IMR-90 (cell line): ENCODE measurements at regions not wholly inside any gene's neighbourhood (a gene's known extent, or its start where the extent isn't known, plus 50 kb on each side); places are given as distances from the start of the nearest gene placed in this dataset.

ENCODE experiments used
- ATAC-seq: fragments of 200-7000 bp; cut with Tn5 transposase; 2 replicates; pipeline ENCODE4 v1.9.1; 2020; ENCODE audit warnings: low read depth, mild to moderate bottlenecking, moderate library complexity
- BruUV-seq: library from RNA; stranded (reverse); fragments of 400-500 nt; replicated peaks from 2 replicates; lab custom pipeline; 2021; lab: Mats Ljungman, UMichigan
- CTCF ChIA-PET: fragments of 300-600 bp; formaldehyde crosslinking; extraction: SDS; loops from one replicate; lab custom pipeline; 2021; ENCODE audit warnings: antibody characterized with exemption; lab: Yijun Ruan, JAX
- POLR2A ChIA-PET: fragments of 300-600 bp; sonication (Branson Sonifier 250); formaldehyde crosslinking; loops from one replicate; lab custom pipeline; 2022; ENCODE audit warnings: antibody characterized with exemption; ENCODE audit not compliant: unreplicated experiment; lab: Charles Lee
- DNase-seq: peaks from one replicate; pipeline ENCODE4 v3.0.0; 2013
- H2AFZ ChIP-seq: replicated peaks from 2 replicates; pipeline ENCODE3; 2013; ENCODE audit warnings: low read length, mild to moderate bottlenecking; ENCODE audit not compliant: poor library complexity
- H2AK5ac ChIP-seq: 2 replicates; pipeline ENCODE4 v1.6.1; 2013; ENCODE audit warnings: low read depth, low read length, inconsistent platforms
- H2AK9ac ChIP-seq: replicated peaks from 2 replicates; pipeline ENCODE3; 2013; ENCODE audit warnings: mild to moderate bottlenecking, low read depth, low read length, moderate library complexity; ENCODE audit not compliant: poor library complexity
- H2BK120ac ChIP-seq: 2 replicates; pipeline ENCODE4 v1.6.1; 2013; ENCODE audit warnings: low read depth, low read length, inconsistent platforms
- H2BK15ac ChIP-seq: 3 replicates; pipeline ENCODE4 v1.6.1; 2013; ENCODE audit warnings: low read depth, low read length, inconsistent platforms
- H2BK20ac ChIP-seq: 2 replicates; pipeline ENCODE4 v1.6.1; 2013; ENCODE audit warnings: low read depth, mild to moderate bottlenecking, inconsistent platforms, low read length, moderate library complexity
- H2BK5ac ChIP-seq: 2 replicates; pipeline ENCODE4 v1.6.1; 2013; ENCODE audit warnings: mild to moderate bottlenecking, low read depth, low read length, inconsistent platforms; ENCODE audit not compliant: poor library complexity, severe bottlenecking
- H3K14ac ChIP-seq: replicated peaks from 2 replicates; pipeline ENCODE4 v1.6.1; 2013; ENCODE audit warnings: low read depth, low read length, inconsistent platforms
- H3K18ac ChIP-seq: 2 replicates; pipeline ENCODE4 v1.6.1; 2013; ENCODE audit warnings: low read depth, low read length, control low read depth
- H3K23ac ChIP-seq: 2 replicates; pipeline ENCODE4 v1.6.1; 2013; ENCODE audit warnings: low read depth, low read length, inconsistent platforms
- H3K27ac ChIP-seq: 2 replicates; pipeline ENCODE4 v1.5.1; 2013; ENCODE audit warnings: mild to moderate bottlenecking, control low read depth, low read length; ENCODE audit not compliant: insufficient read depth
- H3K27me3 ChIP-seq: 2 replicates; pipeline ENCODE4 v1.6.1; 2013; ENCODE audit warnings: low read length; ENCODE audit not compliant: control insufficient read depth, insufficient read depth
- H3K36me3 ChIP-seq: 2 replicates; pipeline ENCODE4 v1.6.1; 2013; ENCODE audit warnings: low read length, mixed read lengths; ENCODE audit not compliant: control insufficient read depth, insufficient read depth
- H3K4ac ChIP-seq: 2 replicates; pipeline ENCODE4 v1.6.1; 2013; ENCODE audit warnings: low read depth, low read length, inconsistent platforms
- H3K4me1 ChIP-seq: 2 replicates; pipeline ENCODE4 v1.6.1; 2013; ENCODE audit warnings: low read length, mixed read lengths; ENCODE audit not compliant: control insufficient read depth, insufficient read depth
- H3K4me2 ChIP-seq: 2 replicates; pipeline ENCODE4 v1.6.1; 2013; ENCODE audit warnings: low read depth, mild to moderate bottlenecking, control low read depth, low read length, moderate library complexity
- H3K4me3 ChIP-seq: 2 replicates; pipeline ENCODE4 v1.5.1; 2013; ENCODE audit warnings: low read depth, mild to moderate bottlenecking, control low read depth, low read length, moderate library complexity; ENCODE audit not compliant: insufficient read depth
- H3K56ac ChIP-seq: 2 replicates; pipeline ENCODE4 v1.6.1; 2013; ENCODE audit warnings: low read length, inconsistent platforms; ENCODE audit not compliant: insufficient read depth; ENCODE audit errors: extremely low read depth
- H3K79me1 ChIP-seq, 2 experiments: 2 replicates each; pipeline ENCODE4 v1.6.1; 2013; ENCODE audit warnings: low read length in 2 of 2, inconsistent platforms in 1 of 2, low read depth in 1 of 2
- H3K9ac ChIP-seq: 2 replicates; pipeline ENCODE4 v1.6.1; 2013; ENCODE audit warnings: low read depth, low read length, control low read depth
- H3K9me1 ChIP-seq: 2 replicates; pipeline ENCODE4 v1.6.1; 2013; ENCODE audit warnings: low read length, inconsistent platforms; ENCODE audit not compliant: insufficient read depth
- H3K9me3 ChIP-seq: 2 replicates; pipeline ENCODE4 v1.6.1; 2013; ENCODE audit warnings: low read length; ENCODE audit not compliant: control insufficient read depth, insufficient read depth
- H4K20me1 ChIP-seq: 2 replicates; pipeline ENCODE4 v1.6.1; 2013; ENCODE audit warnings: low read length, inconsistent platforms; ENCODE audit not compliant: insufficient read depth
- H4K5ac ChIP-seq: 2 replicates; pipeline ENCODE4 v1.6.1; 2013; ENCODE audit warnings: mild to moderate bottlenecking, low read depth, low read length, control low read depth
- H4K8ac ChIP-seq, 2 experiments: 2 replicates each; pipeline ENCODE4 v1.6.1; 2013; ENCODE audit warnings: low read depth in 2 of 2, low read length in 2 of 2, control low read depth in 1 of 2, inconsistent platforms in 1 of 2
- H4K91ac ChIP-seq: 2 replicates; pipeline ENCODE4 v1.6.1; 2013; ENCODE audit warnings: low read depth, low read length, inconsistent platforms; ENCODE audit not compliant: insufficient read depth
- BHLHE40 ChIP-seq: fragments of 150-350 bp; IDR thresholded peaks from 2 replicates; pipeline ENCODE4 v1.6.1; 2016; ENCODE audit warnings: mild to moderate bottlenecking, low read depth, low read length
- CEBPB ChIP-seq: IDR thresholded peaks from 2 replicates; pipeline ENCODE4 v1.6.1; 2012; ENCODE audit warnings: low read depth, low read length, improper control_type of control experiment
- CHD1 ChIP-seq: IDR thresholded peaks from 2 replicates; pipeline ENCODE4 v1.6.1; 2012; ENCODE audit warnings: low read depth, low read length, improper control_type of control experiment
- MAZ ChIP-seq: IDR thresholded peaks from 2 replicates; pipeline ENCODE4 v1.6.1; 2012; ENCODE audit warnings: low read depth, mild to moderate bottlenecking, low read length, improper control_type of control experiment, moderate library complexity, borderline replicate concordance
- MXI1 ChIP-seq: IDR thresholded peaks from 2 replicates; pipeline ENCODE4 v1.6.1; 2012; ENCODE audit warnings: low read depth, mild to moderate bottlenecking, low read length, moderate library complexity, borderline replicate concordance
- NFE2L2 ChIP-seq: fragments of 150-350 bp; IDR thresholded peaks from 2 replicates; pipeline ENCODE4 v1.6.1; 2016; ENCODE audit warnings: low read depth, mild to moderate bottlenecking, low read length
- POLR2A ChIP-seq: IDR thresholded peaks from 2 replicates; pipeline ENCODE4 v1.6.1; 2012; ENCODE audit warnings: mild to moderate bottlenecking, low read depth, low read length
- RAD21 ChIP-seq: IDR thresholded peaks from 2 replicates; pipeline ENCODE4 v1.6.1; 2012; ENCODE audit warnings: low read length, improper control_type of control experiment
- RFX5 ChIP-seq: IDR thresholded peaks from 2 replicates; pipeline ENCODE4 v1.8.0; 2012; ENCODE audit warnings: low read depth, mild to moderate bottlenecking, low read length, moderate library complexity
- WGBS, 2 experiments: methylation state at CpG; one replicate each; pipeline versions ENCODE4 v1.1.5 to v1.1.7; 2013; ENCODE audit warnings: missing lambda C conversion rate in 2 of 2; ENCODE audit not compliant: insufficient read length in 1 of 2; ENCODE audit errors: extremely low coverage in 2 of 2; 5-methylcytosine and 5-hydroxymethylcytosine counted together
- dilution Hi-C: fragments of 300-500 bp; cut with HindIII; formaldehyde crosslinking; loops from one replicate; pipeline ENCODE4 v1.14.3; 2018; ENCODE audit warnings: low sequenced_read_pairs; ENCODE audit not compliant: unreplicated experiment
- in situ Hi-C: fragments of 300-500 bp; cut with MboI; formaldehyde crosslinking; loops from 3 replicates; pipeline ENCODE4 v1.14.3; 2019; ENCODE audit warnings: low sequenced_read_pairs, inconsistent platforms, mixed read lengths
- intact Hi-C: fragments of 100-400 bp; cut with micrococcal nuclease; formaldehyde crosslinking; loops from 2 replicates; pipeline ENCODE4 v1.10.0; 2022
- TF ChIP-seq, protein P1 (sequence below): fragments of 150-350 bp; IDR thresholded peaks from 2 replicates; pipeline ENCODE4 v1.6.1; 2016; ENCODE audit warnings: low read depth, mild to moderate bottlenecking, low read length, moderate library complexity, borderline replicate concordance
- TF ChIP-seq, protein P2 (sequence below): conservative IDR thresholded peaks from 2 replicates; pipeline ENCODE4 v1.5.1; 2012; ENCODE audit warnings: mild to moderate bottlenecking, low read depth, low read length, improper control_type of control experiment
- TF ChIP-seq, protein P3 (sequence below): fragments of 150-350 bp; IDR thresholded peaks from 2 replicates; pipeline ENCODE4 v1.6.1; 2017; ENCODE audit warnings: mild to moderate bottlenecking, antibody characterized with exemption, low read length, low read depth

DNA sequence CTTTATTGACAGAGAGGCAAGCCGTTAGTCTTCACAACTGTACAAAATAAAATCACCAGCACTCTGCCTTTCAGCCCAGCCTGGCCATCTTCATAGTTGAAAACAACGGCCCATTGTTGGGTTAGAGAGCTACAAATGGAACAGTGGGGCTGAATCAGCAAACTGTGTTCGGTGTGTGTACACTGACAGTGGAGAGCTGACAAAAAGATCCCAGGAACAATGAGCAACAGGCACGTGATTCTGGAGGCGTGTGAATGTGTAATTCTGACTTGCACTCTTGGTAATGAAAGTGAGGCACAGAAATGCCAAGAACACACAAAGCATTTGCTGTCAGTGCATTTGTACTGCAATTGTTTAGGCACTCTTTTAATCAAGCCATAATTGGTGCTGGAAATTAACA is 303.7 kb downstream of the WDR11 start:
- no CpG with 5 or more reads among the region's 5 CpGs for WGBS, 2 experiments

More for the DNA sequence above, 303.7 kb downstream of the WDR11 start:
- no peak for ATAC-seq
- Histone ChIP-seq H3K4me3 (no peak overlapping the region), H4K8ac (no peak overlapping the region), H3K9ac (no peak overlapping the region), H3K27ac (no peak overlapping the region), H3K14ac (no peak overlapping the region), H3K36me3 (no peaks in the 10 kb centered on the region), H3K9me3 (peaks cover 13% of the 10 kb centered on the region), H4K5ac (no peak overlapping the region), H3K27me3 (no peaks in the 10 kb centered on the region), H3K56ac (no peak overlapping the region), H3K4me1 (no peaks in the 10 kb centered on the region), H2BK5ac (no peak overlapping the region), H3K23ac (no peak overlapping the region), H4K91ac (no peak overlapping the region), H3K4ac (no peak overlapping the region), H3K4me2 (no peak overlapping the region), H2BK15ac (no peak overlapping the region), H2BK120ac (no peak overlapping the region), H3K9me1 (no peaks in the 10 kb centered on the region), H4K20me1 (no peaks in the 10 kb centered on the region), H3K18ac (no peak overlapping the region), H2AFZ (no peak overlapping the region), H2BK20ac (no peak overlapping the region), H2AK5ac (no peak overlapping the region), H2AK9ac (no peak overlapping the region), H3K79me1 (no peaks in the 10 kb centered on the region)
- BruUV-seq = no TSS peak
- DNase-seq = no peak
- TF ChIP-seq, protein P1, sequence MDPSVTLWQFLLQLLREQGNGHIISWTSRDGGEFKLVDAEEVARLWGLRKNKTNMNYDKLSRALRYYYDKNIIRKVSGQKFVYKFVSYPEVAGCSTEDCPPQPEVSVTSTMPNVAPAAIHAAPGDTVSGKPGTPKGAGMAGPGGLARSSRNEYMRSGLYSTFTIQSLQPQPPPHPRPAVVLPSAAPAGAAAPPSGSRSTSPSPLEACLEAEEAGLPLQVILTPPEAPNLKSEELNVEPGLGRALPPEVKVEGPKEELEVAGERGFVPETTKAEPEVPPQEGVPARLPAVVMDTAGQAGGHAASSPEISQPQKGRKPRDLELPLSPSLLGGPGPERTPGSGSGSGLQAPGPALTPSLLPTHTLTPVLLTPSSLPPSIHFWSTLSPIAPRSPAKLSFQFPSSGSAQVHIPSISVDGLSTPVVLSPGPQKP = no peak
- TF ChIP-seq RFX5 (no peak), CHD1 (no peak), MAZ (no peak), MXI1 (no peak), BHLHE40 (no peak), RAD21 (no peak), POLR2A (no peak), NFE2L2 (no peak), CEBPB (no peak)
- TF ChIP-seq, protein P2, sequence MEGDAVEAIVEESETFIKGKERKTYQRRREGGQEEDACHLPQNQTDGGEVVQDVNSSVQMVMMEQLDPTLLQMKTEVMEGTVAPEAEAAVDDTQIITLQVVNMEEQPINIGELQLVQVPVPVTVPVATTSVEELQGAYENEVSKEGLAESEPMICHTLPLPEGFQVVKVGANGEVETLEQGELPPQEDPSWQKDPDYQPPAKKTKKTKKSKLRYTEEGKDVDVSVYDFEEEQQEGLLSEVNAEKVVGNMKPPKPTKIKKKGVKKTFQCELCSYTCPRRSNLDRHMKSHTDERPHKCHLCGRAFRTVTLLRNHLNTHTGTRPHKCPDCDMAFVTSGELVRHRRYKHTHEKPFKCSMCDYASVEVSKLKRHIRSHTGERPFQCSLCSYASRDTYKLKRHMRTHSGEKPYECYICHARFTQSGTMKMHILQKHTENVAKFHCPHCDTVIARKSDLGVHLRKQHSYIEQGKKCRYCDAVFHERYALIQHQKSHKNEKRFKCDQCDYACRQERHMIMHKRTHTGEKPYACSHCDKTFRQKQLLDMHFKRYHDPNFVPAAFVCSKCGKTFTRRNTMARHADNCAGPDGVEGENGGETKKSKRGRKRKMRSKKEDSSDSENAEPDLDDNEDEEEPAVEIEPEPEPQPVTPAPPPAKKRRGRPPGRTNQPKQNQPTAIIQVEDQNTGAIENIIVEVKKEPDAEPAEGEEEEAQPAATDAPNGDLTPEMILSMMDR = no peak
- TF ChIP-seq, protein P3, sequence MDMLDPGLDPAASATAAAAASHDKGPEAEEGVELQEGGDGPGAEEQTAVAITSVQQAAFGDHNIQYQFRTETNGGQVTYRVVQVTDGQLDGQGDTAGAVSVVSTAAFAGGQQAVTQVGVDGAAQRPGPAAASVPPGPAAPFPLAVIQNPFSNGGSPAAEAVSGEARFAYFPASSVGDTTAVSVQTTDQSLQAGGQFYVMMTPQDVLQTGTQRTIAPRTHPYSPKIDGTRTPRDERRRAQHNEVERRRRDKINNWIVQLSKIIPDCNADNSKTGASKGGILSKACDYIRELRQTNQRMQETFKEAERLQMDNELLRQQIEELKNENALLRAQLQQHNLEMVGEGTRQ = no peak
- in situ Hi-C loops (no loop called here), intact Hi-C loops (no loop called here), dilution Hi-C loops (no loop called here)
- ChIA-PET CTCF (no interaction called here), POLR2A (no interaction called here)
